Left ventricle myocardium inferior (tissue), 1 donor: ENCODE measurements at regions not wholly inside any gene's neighbourhood (a gene's known extent, or its start where the extent isn't known, plus 50 kb on each side); places are given as distances from the start of the nearest gene placed in this dataset.
A peak's percentile ranks its signal among the peaks of the same experiment; 100 is the strongest.

ENCODE experiments used
- DNase-seq: peaks from one replicate; pipeline ENCODE4 v3.0.0-alpha.2; 2020
- H3K27ac ChIP-seq: fragments of 200-600 bp; replicated peaks from 2 replicates; pipeline ENCODE4 v1.8.0; 2021
- H3K27me3 ChIP-seq: fragments of 200-600 bp; 2 replicates; pipeline ENCODE4 v1.8.0; 2021; ENCODE audit warnings: low read depth
- H3K36me3 ChIP-seq: fragments of 200-600 bp; 2 replicates; pipeline ENCODE4 v1.8.0; 2021
- H3K4me1 ChIP-seq: fragments of 200-600 bp; 2 replicates; pipeline ENCODE4 v1.8.0; 2021
- H3K4me3 ChIP-seq: fragments of 200-600 bp; 2 replicates; pipeline ENCODE4 v1.8.0; 2021; ENCODE audit warnings: mild to moderate bottlenecking, moderate library complexity
- H3K9me3 ChIP-seq: fragments of 200-600 bp; replicated peaks from 2 replicates; pipeline ENCODE4 v1.8.0; 2021
- CTCF ChIP-seq: fragments of 200-600 bp; IDR thresholded peaks from 2 replicates; pipeline ENCODE4 v1.8.0; 2021; ENCODE audit warnings: antibody characterized with exemption, mild to moderate bottlenecking, borderline replicate concordance
- intact Hi-C: fragments of 100-400 bp; cut with micrococcal nuclease; formaldehyde crosslinking; loops from one replicate; pipeline ENCODE4 v1.11.0; 2022
- donor health status: DM: no; HTN: yes; CAD: no; lungs with severe emphysema.

DNA sequence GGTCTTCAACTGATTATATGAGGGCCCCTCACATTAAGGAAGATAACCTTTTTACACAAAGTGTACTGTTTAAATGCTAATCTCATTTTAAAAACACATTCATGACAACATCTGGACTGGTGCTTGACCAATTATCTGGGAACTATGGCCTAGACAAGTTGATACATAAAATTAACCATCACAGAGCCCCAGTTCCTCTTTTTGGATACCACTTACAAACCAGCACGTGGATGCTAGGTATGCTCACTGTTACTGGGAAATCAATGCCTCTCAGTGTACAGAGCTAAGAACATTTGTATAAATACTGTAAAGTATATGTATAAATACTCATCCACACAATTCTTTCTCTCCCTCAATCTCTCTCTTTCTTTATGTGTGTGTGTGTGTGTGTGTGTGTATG is 1217.8 kb upstream of the LRRTM3 start:
- H3K9me3 ChIP-seq, result no peaks in the 10 kb centered on the region
- H3K4me3 ChIP-seq, result no peak overlapping the region
- TF ChIP-seq CTCF, result no peak
- H3K27me3 ChIP-seq, result no peaks in the 10 kb centered on the region
- no peaks in the 10 kb centered on the region for H3K36me3 ChIP-seq
- intact Hi-C loops, result no loop called here
- H3K27ac ChIP-seq, result no peak overlapping the region
- no peak for DNase-seq
- no peaks in the 10 kb centered on the region for H3K4me1 ChIP-seq

DNA sequence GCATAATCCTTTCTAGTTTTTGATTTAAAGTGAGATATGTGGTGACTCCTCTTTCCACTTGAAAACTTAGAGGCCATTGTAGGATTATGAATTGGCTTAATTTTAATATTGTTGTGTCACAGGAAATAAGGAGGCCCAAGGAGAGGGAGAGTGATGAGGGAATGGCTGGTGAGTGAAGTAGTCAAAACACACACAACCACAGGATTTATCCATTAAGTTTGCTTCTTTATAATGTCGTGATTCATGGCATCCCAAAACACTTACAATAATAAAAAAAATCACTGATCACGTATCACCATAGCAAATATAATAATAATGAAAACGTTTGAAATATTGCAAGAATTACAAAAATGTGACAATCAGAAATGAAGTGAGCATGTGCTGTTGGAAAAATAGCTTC is 1215.5 kb upstream of the LRRTM3 start:
- no peaks in the 10 kb centered on the region for H3K36me3 ChIP-seq
- no peak overlapping the region for H3K4me3 ChIP-seq
- H3K27me3 ChIP-seq, result no peaks in the 10 kb centered on the region
- H3K4me1 ChIP-seq, result no peaks in the 10 kb centered on the region
- H3K9me3 ChIP-seq, result no peaks in the 10 kb centered on the region
- intact Hi-C loops, result no loop called here
- no peak for DNase-seq
- H3K27ac ChIP-seq, result no peak overlapping the region
- no peak for TF ChIP-seq CTCF

- Histone ChIP-seq H3K27me3 (no peaks in the 10 kb centered on the region), H3K36me3 (no peaks in the 10 kb centered on the region), H3K27ac (no peak overlapping the region), H3K4me1 (no peaks in the 10 kb centered on the region), H3K4me3 (no peak overlapping the region), H3K9me3 (no peaks in the 10 kb centered on the region)
- no peak for DNase-seq
- intact Hi-C loops, result no loop called here
- TF ChIP-seq CTCF, result no peak
These were observed 1206.0 kb upstream of the LRRTM3 start for GRCh38 chr10:65719790-65720189.

- no peaks in the 10 kb centered on the region for H3K9me3 ChIP-seq
- no peak for TF ChIP-seq CTCF
- H3K27ac ChIP-seq, result no peak overlapping the region
- intact Hi-C loops, result no loop called here
- no peaks in the 10 kb centered on the region for H3K4me1 ChIP-seq
- peak overlapping the region; percentile 18 for H3K4me3 ChIP-seq
- H3K36me3 ChIP-seq, result no peaks in the 10 kb centered on the region
- DNase-seq, result no peak
- no peaks in the 10 kb centered on the region for H3K27me3 ChIP-seq
These were observed 1204.9 kb upstream of the LRRTM3 start for GRCh38 chr10:65720901-65721300.

DNA sequence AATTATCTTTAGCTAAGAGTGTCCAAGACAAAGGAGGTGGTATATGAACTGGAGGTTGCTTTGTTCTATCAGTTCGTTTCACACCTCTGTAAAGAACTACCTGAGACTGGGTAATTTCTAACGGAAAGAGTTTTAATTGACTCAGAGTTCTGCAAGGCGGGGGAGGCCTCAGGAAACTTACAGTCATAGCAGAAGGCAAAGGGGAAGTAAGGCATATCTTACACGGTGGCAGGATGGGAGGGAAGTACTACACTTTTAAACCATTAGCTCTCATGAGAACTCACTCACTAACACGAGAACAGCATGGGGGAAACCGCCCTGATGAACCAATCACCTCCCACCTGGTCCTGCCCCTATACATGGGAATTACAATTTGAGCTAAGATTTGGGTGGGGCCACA is 1202.3 kb upstream of the LRRTM3 start:
- Histone ChIP-seq H3K4me3 (no peak overlapping the region), H3K4me1 (no peaks in the 10 kb centered on the region), H3K27ac (no peak overlapping the region), H3K9me3 (no peaks in the 10 kb centered on the region), H3K36me3 (no peaks in the 10 kb centered on the region), H3K27me3 (no peaks in the 10 kb centered on the region)
- TF ChIP-seq CTCF, result no peak
- intact Hi-C loops, result no loop called here
- DNase-seq, result no peak

DNA sequence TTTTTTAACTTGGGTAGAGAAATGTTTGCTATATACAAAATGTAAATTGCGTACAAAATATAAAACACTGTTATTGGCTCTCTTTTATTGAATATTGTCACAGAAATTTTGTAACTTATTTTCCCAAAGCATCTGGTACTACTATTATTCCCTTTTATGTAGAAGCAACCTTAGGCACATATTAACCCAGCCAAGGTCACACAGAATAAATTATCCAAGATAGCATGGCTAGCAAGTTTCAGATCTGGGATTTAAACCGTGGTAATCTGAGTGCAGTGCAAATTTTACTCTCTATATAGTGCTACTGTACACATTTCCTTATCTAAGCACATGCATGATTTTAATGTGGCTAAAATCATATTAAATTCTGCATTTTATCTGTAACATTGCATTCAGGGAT is 1190.5 kb upstream of the LRRTM3 start:
- DNase-seq, result no peak

More for the DNA sequence above, 1190.5 kb upstream of the LRRTM3 start:
- Histone ChIP-seq H3K36me3 (no peaks in the 10 kb centered on the region), H3K27me3 (no peaks in the 10 kb centered on the region), H3K9me3 (no peaks in the 10 kb centered on the region), H3K4me3 (no peak overlapping the region), H3K27ac (no peak overlapping the region), H3K4me1 (no peaks in the 10 kb centered on the region)
- TF ChIP-seq CTCF, result no peak
- intact Hi-C loops, result no loop called here
